HG03442 (cell line): ENCODE measurements at regions not wholly inside any gene's neighbourhood (a gene's known extent, or its start where the extent isn't known, plus 50 kb on each side); places are given as distances from the start of the nearest gene placed in this dataset.
"Not testable (repeated sequence)": the region's sequence is repeated elsewhere in the genome, so short reads cannot be mapped to it uniquely, and the experiment has no call there.

Experiments used
- ATAC-seq: cut with Tn5 transposase; IDR thresholded peaks from one replicate; pipeline ENCODE4 v1.9.1; 2021; ENCODE audit warnings: mild to moderate bottlenecking, moderate library complexity; ENCODE audit not compliant: unreplicated experiment

DNA sequence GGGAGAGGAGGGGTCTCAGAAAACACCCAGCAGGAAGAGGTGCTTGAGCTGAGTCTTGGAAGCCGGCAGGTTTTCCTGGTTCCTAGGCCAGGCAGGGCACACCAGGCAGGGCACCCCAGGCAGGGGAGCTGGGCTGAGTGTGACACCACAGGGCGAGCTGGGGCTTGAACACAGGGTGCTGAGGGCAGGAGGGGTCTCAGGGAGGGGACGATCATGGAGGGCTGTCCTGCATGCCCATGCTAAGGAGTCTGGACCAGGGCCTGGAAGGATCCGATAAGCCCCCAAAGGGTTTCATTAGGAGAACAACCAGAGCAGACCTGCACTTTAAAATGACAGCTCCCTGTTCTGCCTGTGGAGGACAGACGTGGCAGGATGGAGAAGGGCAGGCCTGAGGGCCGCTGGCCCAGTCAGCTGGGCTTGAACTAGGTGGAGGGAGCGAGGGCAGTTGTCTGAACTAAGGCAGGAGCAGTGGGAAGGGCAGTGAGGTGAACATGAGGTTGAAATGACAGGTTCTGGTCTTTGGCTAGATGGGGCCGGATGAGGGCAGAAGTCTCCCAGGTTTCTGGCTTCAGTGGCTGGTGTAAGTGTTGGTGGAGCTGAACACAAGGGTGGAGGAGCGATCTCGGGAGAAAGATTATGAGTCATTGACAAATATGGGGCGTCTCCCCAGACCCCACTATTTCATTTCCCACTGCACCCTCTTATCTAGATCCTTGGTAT, 171.0 kb upstream of the PZP start:
- ATAC-seq = no peak

DNA sequence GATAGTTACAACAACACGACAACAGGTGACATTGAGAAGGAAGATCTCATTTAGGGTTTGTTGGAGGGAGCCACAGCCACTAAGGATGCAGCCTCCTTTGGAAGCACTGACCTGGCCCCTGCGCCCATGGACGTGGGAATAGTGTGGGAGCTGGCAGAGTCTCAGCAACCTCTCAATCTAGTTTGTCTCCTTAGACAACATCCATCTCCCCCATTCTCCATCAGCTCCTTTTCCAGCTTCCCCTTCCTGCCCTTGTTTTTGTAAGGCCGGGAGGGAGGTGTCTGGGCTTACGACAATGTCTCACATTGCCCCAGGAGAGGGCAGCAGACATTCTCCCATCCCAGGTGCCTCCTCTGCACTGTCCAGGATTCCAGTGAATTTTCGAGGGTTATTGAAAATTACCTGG, 170.2 kb upstream of the PZP start:
- ATAC-seq = no peak

GRCh38 chr12:9372202-9372601, 164.0 kb upstream of the PZP start:
- ATAC-seq = no peak

GRCh38 chr12:9367828-9368227, 159.6 kb upstream of the PZP start:
- no peak for ATAC-seq

GRCh38 chr12:9367201-9367600, 159.0 kb upstream of the PZP start:
- no peak for ATAC-seq

DNA sequence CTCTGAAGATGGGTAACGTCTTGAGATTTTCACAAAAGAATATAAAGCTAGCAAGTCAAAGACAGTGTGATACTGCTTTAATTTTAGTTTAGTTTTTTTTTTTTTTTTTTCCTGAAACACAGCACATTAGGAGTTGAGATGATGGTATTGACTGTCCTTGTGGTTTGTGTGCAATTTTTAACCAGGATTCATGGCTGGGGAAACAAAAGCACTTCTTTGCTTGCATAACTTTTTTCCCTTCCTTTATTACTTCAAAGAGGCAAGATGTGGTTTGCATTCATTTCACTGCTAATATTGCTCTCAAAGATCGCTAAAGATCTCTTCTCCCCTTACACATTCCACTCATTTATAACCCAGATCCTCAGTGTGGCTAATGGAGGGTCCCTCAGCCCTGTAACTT, 157.1 kb upstream of the PZP start:
- no peak for ATAC-seq

- ATAC-seq = peak; percentile 80
These were observed 156.3 kb upstream of the PZP start for GRCh38 chr12:9364224-9365176.

GRCh38 chr12:9363145-9363544, 154.9 kb upstream of the PZP start:
- ATAC-seq = no peak

GRCh38 chr12:9361879-9362326, 153.7 kb upstream of the PZP start:
- ATAC-seq = no peak

DNA sequence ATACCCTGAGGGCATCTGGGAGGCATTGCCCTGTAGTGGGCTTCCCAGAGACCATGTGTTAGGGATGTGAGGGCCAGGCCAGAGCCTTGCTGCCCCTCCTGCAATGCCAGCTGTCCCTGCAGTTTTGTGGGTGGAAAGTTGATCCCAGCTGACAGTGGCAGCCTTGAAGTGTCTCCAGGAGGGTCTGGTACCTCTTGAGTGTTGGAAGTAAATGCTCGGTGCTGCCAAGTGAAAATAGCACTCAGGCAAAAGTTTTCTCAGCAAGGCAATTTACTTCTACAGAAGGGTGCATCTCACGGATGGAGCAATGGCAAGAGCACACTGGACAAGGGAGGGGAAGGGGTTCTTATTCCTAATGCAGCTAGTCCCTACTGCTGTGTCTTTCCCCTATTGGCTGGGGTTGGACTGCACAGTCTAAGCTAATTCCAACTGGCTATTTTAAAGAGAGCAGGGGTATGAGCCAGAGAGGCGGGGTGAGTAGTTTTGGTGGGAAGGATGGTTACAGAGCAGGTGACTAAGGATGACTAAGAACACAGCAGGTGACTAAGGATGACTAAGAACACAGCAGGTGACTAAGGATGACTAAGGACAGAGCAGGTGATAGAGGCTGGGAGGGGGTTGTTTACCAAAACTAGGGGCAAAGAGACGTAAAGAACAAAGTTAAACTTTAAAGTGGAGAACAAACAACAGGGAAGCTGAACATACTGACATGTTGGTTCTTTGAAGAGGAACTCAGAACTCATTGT, 146.0 kb upstream of the PZP start:
- not testable (repeated sequence) for ATAC-seq

GRCh38 chr12:9351136-9351535, 142.9 kb upstream of the PZP start:
- ATAC-seq = no peak

- no peak for ATAC-seq
These were observed 142.0 kb upstream of the PZP start for GRCh38 chr12:9349888-9350885.

- ATAC-seq = no peak
These were observed 140.8 kb upstream of the PZP start for GRCh38 chr12:9348906-9349518.

DNA sequence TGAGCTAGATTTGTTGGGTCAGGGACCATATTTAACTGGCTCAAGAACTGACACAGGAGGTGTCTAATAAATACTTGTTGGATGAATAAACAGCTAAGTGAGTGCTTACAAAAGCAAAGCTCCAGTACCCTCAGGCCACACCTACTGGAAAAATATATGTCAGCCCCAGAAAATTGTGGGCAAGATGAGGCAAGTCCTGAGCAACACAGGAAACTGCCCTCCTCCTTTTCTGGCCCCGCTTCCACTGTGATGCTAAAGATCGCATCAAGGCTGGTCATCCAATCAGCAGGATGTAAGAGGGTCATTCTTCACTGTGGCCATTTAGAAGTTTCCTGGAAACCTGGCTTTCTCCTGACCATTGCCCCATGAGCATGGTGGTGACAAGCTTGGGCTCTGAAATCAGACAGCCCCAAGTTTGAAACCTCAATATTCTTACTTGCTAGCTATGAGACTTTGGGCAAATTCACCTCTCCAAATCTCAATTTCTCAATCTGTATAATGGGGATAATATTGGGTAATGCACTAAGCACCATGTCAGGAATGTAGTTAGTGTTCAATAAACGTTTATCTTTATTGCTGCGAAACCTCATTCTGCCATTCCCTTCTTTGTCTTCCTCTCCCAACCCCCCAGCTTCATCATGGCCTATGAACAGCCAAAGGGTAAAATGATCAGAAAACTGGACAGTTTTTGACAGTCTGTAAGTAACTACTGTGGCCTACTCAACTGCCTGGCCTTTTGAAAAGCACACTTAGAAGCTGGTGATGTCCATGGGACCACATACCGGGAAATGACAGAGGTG, 139.3 kb upstream of the PZP start:
- no peak for ATAC-seq

DNA sequence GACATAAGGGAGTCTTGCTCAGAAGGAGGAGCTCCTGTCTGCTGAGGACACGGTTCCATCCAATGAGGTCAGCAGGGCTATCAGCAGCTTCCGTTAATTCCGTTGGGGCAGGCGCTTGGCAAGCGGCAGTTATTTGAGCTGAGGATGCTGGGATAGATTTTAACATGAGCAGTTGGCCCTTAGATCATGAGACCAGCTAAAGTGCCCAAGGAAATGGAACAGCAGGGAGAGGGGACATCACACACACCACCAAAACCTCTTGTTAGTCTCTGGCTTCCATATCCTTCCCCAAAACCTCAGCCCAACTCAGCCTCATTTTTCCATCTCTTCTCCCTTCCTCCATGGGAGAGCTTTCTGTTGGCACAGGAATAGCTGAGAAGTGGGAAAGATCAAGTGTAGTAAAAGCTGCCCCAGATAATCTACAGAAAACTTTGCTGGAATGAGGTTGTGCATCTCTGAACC, 138.7 kb upstream of the PZP start:
- no peak for ATAC-seq

DNA sequence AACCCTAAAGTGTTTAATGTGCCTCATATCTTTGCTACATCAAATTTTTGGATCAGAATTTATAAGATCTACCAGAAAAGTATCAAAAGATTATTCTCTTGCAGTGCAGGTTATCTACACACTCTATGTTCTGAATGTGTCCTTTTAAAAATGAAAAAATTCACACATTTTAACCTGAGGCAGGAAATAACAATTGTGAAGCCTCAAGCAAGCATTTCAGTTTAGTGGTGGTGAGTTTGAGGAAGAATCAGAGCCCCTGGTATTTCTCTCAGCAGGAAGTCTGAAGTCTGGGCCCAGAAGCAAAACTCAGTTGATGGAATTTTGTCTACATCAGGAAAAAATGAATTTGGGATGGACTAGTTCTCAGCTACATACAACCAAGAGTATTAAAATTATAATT, 137.0 kb upstream of the PZP start:
- no peak for ATAC-seq

DNA sequence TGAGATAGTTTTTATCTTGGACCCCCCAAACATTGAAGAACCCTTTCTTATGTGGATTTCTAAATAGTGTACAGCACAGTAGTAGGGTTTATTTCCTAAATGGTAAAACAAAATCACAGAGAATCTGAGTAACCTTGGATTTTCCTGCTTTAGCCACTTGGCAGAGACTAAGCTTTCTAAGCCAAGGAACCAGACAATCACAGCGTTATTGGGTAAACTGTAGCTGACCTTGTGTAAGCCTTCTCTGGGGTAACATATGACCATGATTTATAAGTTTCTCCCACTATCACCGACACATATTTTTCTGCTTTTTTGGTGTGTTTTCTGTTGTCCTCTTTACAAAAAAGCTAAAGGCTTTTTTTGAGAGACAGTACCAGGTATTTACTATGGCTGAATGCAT, 136.3 kb upstream of the PZP start:
- no peak for ATAC-seq

- ATAC-seq = no peak
These were observed 135.5 kb upstream of the PZP start for GRCh38 chr12:9343731-9344130.
